ENCODE measurements at regions not wholly inside any gene's neighbourhood (a gene's known extent, or its start where the extent isn't known, plus 50 kb on each side); places are given as distances from the start of the nearest gene placed in this dataset.

GRCh38 chr6:80610846-80611245 is 504.4 kb downstream of the BCKDHB start (continued):
- TF ChIP-seq CTCF (IDR thresholded peaks at IDR 0.05; ENCODE audit: control extremely low read depth in 1 of 3, insufficient read depth in 1 of 3, low read depth in 1 of 3, low read length in 3 of 3) (no peak), CHD7 (IDR thresholded peaks at IDR 0.05; ENCODE audit: insufficient replicate concordance, low read length) (no peak), SIX5 (IDR thresholded peaks at IDR 0.05; ENCODE audit: low read depth, low read length) (no peak), KDM4A (IDR thresholded peaks at IDR 0.05; ENCODE audit: low read depth, low read length, severe bottlenecking) (no peak), SP1 (IDR thresholded peaks at IDR 0.05; ENCODE audit: low read depth, low read length) (no peak), NANOG (IDR thresholded peaks at IDR 0.05; ENCODE audit: insufficient read depth, low read depth, low read length, poor library complexity, severe bottlenecking) (no peak)

All from H1 (cell line).